ENCODE measurements at regions not wholly inside any gene's neighbourhood (a gene's known extent, or its start where the extent isn't known, plus 50 kb on each side); places are given as distances from the start of the nearest gene placed in this dataset.

DNA sequence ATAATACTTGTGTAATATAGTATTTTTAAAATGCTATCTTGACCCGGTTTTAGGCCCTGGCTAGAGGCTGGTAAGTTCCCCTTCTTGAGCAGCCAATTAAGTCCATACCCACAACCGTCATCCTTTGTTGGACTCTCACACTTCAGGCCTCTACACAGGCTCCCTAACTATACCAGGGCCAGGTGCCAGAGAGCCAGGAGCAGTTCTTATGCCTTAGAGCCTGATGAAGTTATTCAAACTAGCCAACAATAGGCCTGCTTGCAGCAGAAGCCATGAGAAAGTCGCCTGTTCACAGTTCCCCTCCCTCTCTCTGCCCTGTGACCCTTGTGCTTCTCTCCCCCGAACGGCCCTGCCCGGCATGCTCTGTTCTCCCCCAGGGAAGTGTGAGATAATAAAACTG lies 454.2 kb upstream of the KLHL29 start:
- TF ChIP-seq, protein P1, sequence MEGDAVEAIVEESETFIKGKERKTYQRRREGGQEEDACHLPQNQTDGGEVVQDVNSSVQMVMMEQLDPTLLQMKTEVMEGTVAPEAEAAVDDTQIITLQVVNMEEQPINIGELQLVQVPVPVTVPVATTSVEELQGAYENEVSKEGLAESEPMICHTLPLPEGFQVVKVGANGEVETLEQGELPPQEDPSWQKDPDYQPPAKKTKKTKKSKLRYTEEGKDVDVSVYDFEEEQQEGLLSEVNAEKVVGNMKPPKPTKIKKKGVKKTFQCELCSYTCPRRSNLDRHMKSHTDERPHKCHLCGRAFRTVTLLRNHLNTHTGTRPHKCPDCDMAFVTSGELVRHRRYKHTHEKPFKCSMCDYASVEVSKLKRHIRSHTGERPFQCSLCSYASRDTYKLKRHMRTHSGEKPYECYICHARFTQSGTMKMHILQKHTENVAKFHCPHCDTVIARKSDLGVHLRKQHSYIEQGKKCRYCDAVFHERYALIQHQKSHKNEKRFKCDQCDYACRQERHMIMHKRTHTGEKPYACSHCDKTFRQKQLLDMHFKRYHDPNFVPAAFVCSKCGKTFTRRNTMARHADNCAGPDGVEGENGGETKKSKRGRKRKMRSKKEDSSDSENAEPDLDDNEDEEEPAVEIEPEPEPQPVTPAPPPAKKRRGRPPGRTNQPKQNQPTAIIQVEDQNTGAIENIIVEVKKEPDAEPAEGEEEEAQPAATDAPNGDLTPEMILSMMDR (IDR thresholded peaks at IDR 0.05), result no peak
- TF ChIP-seq POLR2A (IDR thresholded peaks at IDR 0.05) (no peak), POLR2AphosphoS5 (IDR thresholded peaks at IDR 0.05; ENCODE audit: insufficient read depth in 1 of 2, low read depth in 1 of 2) (no peak)

Measured in vagina (tissue), 2 donors.